Bronchial epithelial cell (primary cell): ENCODE measurements at regions not wholly inside any gene's neighbourhood (a gene's known extent, or its start where the extent isn't known, plus 50 kb on each side); places are given as distances from the start of the nearest gene placed in this dataset.

Experiments used
- DNase-seq: peaks from one replicate; pipeline ENCODE4 v3.0.0-alpha.2; 2010; ENCODE audit warnings: low read depth
- FAIRE-seq: peaks from 2 replicates; lab custom pipeline; 2011; peaks lifted over from hg19 to GRCh38; lab: Jason Lieb, UNC
- H3K27me3 ChIP-seq: 2 replicates; pipeline ENCODE4 v1.5.1; 2011; ENCODE audit warnings: low read length; ENCODE audit not compliant: control insufficient read depth, insufficient read depth
- H3K36me3 ChIP-seq: 2 replicates; pipeline ENCODE4 v1.5.1; 2011; ENCODE audit warnings: low read length; ENCODE audit not compliant: control insufficient read depth, insufficient read depth
- H3K4me3 ChIP-seq: 2 replicates; pipeline ENCODE4 v1.5.1; 2011; ENCODE audit warnings: mild to moderate bottlenecking, low read depth, low read length, control low read depth
- CTCF ChIP-seq: IDR thresholded peaks from 2 replicates; pipeline ENCODE4 v1.5.1; 2011; ENCODE audit warnings: mild to moderate bottlenecking, moderate library complexity, low read length, control low read depth, inconsistent platforms; ENCODE audit not compliant: insufficient read depth, severe bottlenecking

GRCh38 chr15:62684123-62684808 lies 358.3 kb upstream of the TPM1 start:
- FAIRE-seq (no peak), DNase-seq (no peak)
- Histone ChIP-seq H3K4me3 (no peak overlapping the region), H3K27me3 (peaks cover 4% of the 10 kb centered on the region), H3K36me3 (no peaks in the 10 kb centered on the region)
- no peak for TF ChIP-seq CTCF

GRCh38 chr15:62691008-62691407 lies 351.5 kb upstream of the TPM1 start:
- FAIRE-seq (no peak), DNase-seq (no peak)
- Histone ChIP-seq H3K27me3 (no peaks in the 10 kb centered on the region), H3K36me3 (no peaks in the 10 kb centered on the region), H3K4me3 (no peak overlapping the region)
- no peak for TF ChIP-seq CTCF

DNA sequence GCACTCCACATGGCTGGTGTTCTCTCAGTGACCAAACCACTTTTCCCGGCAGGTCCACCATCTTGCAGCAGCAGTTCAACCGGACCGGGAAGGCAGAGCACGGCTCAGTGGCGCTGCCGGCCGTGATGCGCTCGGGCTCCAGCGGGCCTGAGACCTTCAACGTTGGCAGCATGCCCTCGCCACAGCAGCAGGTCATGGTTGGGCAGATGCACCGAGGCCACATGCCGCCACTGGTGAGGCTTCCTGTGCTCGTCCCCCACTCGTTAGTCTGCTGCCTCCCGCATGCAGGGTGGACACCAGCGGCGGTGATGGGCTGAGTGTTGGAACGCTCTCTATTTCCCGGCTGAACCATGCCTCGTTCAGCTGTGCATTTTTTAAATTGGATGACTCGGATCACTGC lies 344.9 kb upstream of the TPM1 start:
- H3K4me3 ChIP-seq: no peak overlapping the region
- FAIRE-seq (no peak), DNase-seq (no peak)
- H3K27me3 ChIP-seq: no peaks in the 10 kb centered on the region
- no peaks in the 10 kb centered on the region for H3K36me3 ChIP-seq
- TF ChIP-seq CTCF: no peak

DNA sequence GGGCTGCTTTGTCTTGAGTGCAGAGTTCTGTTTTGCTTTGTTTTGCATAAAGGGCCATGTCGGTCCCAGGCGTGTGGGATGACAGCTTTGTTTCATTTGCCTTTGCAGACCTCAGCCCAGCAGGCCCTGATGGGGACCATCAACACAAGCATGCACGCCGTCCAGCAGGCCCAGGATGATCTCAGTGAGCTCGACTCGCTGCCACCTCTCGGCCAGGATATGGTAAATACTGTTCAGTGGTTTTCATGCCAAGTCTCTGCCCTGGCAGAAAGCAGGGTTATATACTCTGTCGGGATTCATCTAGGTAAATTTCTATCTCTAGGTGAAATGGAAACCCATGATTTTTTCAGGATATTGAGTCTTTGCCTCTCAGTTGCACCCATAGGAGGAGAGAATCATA lies 343.9 kb upstream of the TPM1 start:
- H3K4me3 ChIP-seq: no peak overlapping the region
- H3K36me3 ChIP-seq: no peaks in the 10 kb centered on the region
- FAIRE-seq (no peak), DNase-seq (no peak)
- TF ChIP-seq CTCF: no peak
- H3K27me3 ChIP-seq: no peaks in the 10 kb centered on the region

- H3K27me3 ChIP-seq: peaks cover 2% of the 10 kb centered on the region
- no peaks in the 10 kb centered on the region for H3K36me3 ChIP-seq
- DNase-seq (peak; percentile 21), FAIRE-seq (peak; percentile 43)
- no peak overlapping the region for H3K4me3 ChIP-seq
- peak; percentile 16 for TF ChIP-seq CTCF
Measured at GRCh38 chr15:62706317-62706716, 336.2 kb upstream of the TPM1 start.

DNA sequence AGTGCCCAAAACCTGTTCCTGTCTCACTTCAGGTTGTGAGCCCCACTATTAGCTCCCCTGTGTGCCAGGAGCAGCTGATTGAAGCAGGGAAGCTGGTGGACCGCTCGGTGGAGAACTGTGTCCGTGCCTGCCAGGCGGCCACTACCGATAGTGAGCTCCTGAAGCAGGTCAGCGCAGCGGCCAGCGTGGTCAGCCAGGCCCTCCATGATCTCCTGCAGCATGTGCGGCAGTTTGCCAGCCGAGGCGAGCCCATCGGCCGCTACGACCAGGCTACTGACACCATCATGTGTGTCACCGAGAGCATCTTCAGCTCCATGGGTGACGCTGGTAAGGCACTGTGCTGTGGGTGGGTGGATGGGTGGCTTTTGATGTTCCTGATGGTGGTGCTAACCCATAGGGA lies 334.1 kb upstream of the TPM1 start:
- Histone ChIP-seq H3K27me3 (peaks cover 2% of the 10 kb centered on the region), H3K36me3 (no peaks in the 10 kb centered on the region), H3K4me3 (no peak overlapping the region)
- FAIRE-seq (no peak), DNase-seq (no peak)
- TF ChIP-seq CTCF: no peak
